NCI-H446 (cell line): ENCODE measurements at regions not wholly inside any gene's neighbourhood (a gene's known extent, or its start where the extent isn't known, plus 50 kb on each side); places are given as distances from the start of the nearest gene placed in this dataset.
A peak's percentile ranks its signal among the peaks of the same experiment; 100 is the strongest.

ENCODE experiments used
- DNase-seq, 2 experiments: peaks; one replicate each; lab custom pipeline; 2025; lab: John Stamatoyannopoulos, UW

- no peak for DNase-seq
Measured at GRCh38 chr12:116381744-116382685, 104.5 kb upstream of the MED13L start.

- peak; percentile 23 to 90 for DNase-seq
Measured at GRCh38 chr12:116382686-116383530, 105.4 kb upstream of the MED13L start.

GRCh38 chr12:116384175-116384574 is 106.7 kb upstream of the MED13L start:
- no peak for DNase-seq

- DNase-seq: no peak
Measured at GRCh38 chr12:116384691-116385485, 107.4 kb upstream of the MED13L start.

GRCh38 chr12:116385486-116386217 is 108.2 kb upstream of the MED13L start:
- no peak for DNase-seq

- DNase-seq: no peak
Measured at GRCh38 chr12:116389326-116389725, 111.8 kb upstream of the MED13L start.

- peak; percentile 31 to 71 for DNase-seq
Measured at GRCh38 chr12:116389990-116390389, 112.5 kb upstream of the MED13L start.

GRCh38 chr12:116390401-116391335 is 113.2 kb upstream of the MED13L start:
- no peak for DNase-seq

GRCh38 chr12:116391501-116391900 is 114.0 kb upstream of the MED13L start:
- DNase-seq: no peak

- DNase-seq: no peak
Measured at GRCh38 chr12:116392061-116392460, 114.6 kb upstream of the MED13L start.

GRCh38 chr12:116393255-116393654 is 115.8 kb upstream of the MED13L start:
- DNase-seq: no peak

GRCh38 chr12:116393859-116394650 is 116.6 kb upstream of the MED13L start:
- no peak for DNase-seq

GRCh38 chr12:116395396-116395795 is 117.9 kb upstream of the MED13L start:
- no peak for DNase-seq

GRCh38 chr12:116397148-116397547 is 119.7 kb upstream of the MED13L start:
- no peak for DNase-seq

GRCh38 chr12:116398193-116398592 is 120.7 kb upstream of the MED13L start:
- no peak for DNase-seq

GRCh38 chr12:116399055-116399454 is 121.6 kb upstream of the MED13L start:
- no peak for DNase-seq

GRCh38 chr12:116400636-116401372 is 123.3 kb upstream of the MED13L start:
- no peak for DNase-seq

- no peak for DNase-seq
Measured at GRCh38 chr12:116401565-116401964, 124.1 kb upstream of the MED13L start.
